GM19035 (cell line): ENCODE measurements at regions not wholly inside any gene's neighbourhood (a gene's known extent, or its start where the extent isn't known, plus 50 kb on each side); places are given as distances from the start of the nearest gene placed in this dataset.
"Not testable (repeated sequence)": the region's sequence is repeated elsewhere in the genome, so short reads cannot be mapped to it uniquely, and the experiment has no call there.

Experiments used
- ATAC-seq: cut with Tn5 transposase; IDR thresholded peaks from one replicate; pipeline ENCODE4 v1.9.1; 2021; ENCODE audit not compliant: unreplicated experiment

DNA sequence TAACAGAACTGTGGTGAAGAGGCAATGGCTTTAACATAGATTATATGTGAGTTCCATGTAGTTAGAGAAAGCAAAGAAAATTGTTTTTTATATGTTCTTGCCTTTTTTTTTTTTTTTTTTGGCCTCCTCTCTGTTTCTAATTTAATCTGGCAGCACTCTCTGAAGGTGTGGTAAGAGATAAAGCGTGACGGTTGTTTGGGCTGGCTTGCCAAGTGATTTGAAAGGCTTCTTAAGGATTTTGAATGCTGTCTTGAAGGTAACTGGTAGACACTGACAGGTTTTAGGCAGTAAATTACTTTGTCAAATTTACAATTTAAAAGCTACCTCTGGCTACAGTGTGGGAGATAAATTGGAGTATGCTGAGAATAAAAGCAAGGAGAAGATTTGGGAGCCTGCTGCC lies 269.3 kb upstream of the HS3ST1 start:
- no peak for ATAC-seq

DNA sequence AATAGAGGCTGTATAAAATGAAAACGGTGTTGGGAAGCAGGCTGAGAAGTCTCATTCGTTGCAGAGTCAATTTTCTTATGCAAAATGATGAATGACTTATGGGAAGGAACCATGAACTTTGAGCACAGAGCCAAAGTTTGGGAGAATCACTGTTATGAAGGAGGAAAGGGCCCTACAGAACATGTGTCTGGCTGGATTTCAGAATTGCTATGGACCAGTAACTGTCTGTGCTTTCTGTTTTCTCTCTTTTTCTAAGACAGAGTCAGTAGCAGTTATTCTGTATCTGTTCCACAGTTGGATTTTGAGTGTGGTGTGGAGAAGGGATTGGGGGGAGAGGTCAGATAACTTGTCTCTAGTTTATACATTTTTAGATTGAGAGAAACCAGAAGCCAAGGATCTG lies 265.0 kb upstream of the HS3ST1 start:
- ATAC-seq, result no peak

GRCh38 chr4:11691236-11691635 lies 262.5 kb upstream of the HS3ST1 start:
- ATAC-seq, result no peak

GRCh38 chr4:11687727-11688126 lies 259.0 kb upstream of the HS3ST1 start:
- no peak for ATAC-seq

- no peak for ATAC-seq
Observed at GRCh38 chr4:11685481-11685880, 256.8 kb upstream of the HS3ST1 start.

- ATAC-seq, result no peak
Observed at GRCh38 chr4:11675051-11675800, 246.5 kb upstream of the HS3ST1 start.

GRCh38 chr4:11670304-11670703 lies 241.6 kb upstream of the HS3ST1 start:
- no peak for ATAC-seq

GRCh38 chr4:11669156-11669555 lies 240.5 kb upstream of the HS3ST1 start:
- ATAC-seq, result no peak

DNA sequence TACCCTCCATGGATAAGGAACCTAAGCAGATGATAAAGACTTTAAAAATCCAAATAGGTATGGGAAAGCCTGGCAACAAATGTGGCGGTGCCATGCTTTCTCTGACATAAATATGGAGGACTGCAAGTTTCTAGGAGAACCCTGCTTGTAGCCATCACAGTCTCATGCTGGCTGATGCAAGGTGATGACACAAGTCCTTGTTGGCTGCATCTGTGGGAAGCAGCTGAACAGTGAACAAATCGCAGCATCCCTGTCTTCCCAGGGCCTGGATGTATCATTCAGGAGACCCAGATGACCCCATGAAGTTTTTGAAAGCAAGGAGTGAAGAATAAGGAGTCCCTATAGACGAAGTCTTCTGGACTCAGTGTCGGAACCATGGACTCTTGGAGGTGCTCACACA lies 234.4 kb upstream of the HS3ST1 start:
- ATAC-seq, result no peak

DNA sequence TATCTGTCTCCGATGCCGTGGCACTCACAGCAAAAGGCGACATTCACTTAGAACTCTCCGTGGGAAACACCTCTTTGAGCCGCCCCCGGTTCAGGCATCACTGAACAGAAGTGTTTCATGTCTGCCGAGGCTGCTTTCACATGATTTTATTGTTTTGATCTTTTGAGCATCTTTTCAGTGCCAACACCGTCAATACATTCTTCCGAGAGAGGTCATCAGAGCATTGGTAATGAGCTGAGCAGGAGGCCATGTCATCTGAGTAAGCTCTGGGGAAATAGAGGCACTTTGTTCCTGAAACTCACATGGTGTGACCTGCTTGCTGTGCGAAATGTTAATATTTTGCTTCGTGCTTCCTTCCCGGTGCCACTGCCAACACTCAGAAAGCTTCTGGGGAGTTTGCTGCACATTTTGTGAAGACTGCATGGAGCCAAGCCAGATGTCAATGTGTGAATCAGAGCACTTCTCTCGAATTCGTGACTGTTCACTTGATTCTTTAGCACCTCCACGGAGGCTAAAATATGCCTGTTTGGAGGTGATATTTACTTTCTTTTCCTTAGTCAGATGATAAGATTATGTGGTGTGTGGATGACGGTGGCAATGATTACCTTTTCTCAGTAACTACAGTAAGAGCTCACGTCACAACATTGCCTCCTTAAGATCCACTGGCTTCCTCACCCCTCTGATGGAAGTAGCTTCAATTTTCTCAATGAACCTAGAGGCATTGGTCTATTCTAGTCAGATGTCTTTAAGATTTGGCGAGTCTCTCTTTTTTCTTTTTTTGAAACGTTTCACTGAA lies 222.3 kb upstream of the HS3ST1 start:
- no peak for ATAC-seq

DNA sequence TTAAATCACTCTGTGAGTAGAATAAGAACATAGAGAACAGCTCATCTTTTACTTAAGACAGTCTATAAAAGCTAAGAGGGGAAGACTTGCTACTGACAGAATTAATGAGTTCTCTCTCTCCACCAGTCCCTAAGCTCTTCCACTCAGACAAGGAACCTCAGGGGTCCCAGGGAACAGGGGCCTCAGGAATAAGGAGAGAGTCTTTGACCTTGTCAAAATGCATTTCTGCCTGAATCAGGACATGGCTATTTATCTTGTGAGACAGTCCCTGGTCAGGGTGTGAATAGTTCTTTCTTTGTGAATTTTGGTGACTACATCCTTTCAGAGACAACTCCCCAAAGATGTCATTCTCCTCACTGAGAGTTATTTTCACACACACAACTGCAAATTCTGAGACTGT lies 218.7 kb upstream of the HS3ST1 start:
- no peak for ATAC-seq

- ATAC-seq, result not testable (repeated sequence)
Observed at GRCh38 chr4:11643081-11643480, 214.4 kb upstream of the HS3ST1 start.

GRCh38 chr4:11640584-11640983 lies 211.9 kb upstream of the HS3ST1 start:
- no peak for ATAC-seq

DNA sequence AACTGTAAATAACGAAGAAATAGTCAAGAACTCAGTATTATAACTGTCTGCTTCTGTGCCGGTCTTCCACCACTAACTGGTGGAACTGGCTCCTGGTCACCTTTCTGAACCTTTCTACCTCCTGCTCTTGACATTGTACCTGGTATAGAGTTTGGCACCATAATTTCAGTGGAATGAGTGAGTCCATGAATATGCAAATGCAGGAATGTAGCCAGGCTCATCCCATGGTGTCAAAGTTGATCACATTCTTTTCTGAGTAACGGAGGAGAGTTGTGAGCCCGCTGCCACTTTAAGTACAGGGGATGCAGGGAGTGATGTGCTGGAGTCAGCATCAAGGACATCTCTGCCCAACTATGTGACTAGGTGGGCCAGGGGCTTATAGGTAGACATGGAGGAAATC lies 207.9 kb upstream of the HS3ST1 start:
- ATAC-seq, result no peak

DNA sequence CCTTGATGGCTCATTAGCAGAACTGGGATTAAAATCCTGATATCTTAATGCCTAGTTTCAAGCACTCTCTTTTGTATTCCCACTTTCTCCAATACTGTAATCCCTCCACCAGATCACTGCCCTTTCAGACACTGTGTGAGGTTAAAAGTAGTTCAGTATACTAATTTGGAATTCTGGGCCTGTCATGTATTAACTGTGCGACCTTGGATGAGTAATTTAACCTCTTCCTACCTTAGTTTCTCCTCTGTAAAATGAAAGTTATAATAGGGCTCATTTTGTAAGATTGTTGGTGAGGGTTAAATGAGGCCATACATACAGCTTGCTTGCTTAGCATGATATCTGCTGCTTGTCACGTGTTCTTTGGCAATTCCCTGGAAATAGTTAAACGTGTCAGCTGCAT lies 207.3 kb upstream of the HS3ST1 start:
- no peak for ATAC-seq

GRCh38 chr4:11635342-11635741 lies 206.6 kb upstream of the HS3ST1 start:
- ATAC-seq, result no peak

DNA sequence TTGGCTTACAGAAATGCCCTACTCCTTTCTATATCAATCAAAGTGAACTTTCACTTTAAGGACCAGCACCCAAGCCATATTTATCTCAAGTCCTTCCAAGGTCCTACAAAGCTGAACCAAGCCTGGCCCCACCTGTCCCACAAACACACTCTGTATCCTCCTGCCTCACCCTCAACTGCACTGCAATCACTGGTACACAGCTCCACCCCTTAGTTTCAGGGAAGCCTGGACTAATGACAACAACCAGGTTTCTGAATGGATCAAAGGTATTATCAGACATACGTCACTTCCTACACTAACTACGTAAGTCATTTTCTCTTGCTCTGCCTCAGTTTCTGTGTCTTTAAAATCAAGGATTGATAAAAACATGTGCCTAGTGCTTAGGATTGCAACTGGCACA lies 205.6 kb upstream of the HS3ST1 start:
- ATAC-seq, result no peak

DNA sequence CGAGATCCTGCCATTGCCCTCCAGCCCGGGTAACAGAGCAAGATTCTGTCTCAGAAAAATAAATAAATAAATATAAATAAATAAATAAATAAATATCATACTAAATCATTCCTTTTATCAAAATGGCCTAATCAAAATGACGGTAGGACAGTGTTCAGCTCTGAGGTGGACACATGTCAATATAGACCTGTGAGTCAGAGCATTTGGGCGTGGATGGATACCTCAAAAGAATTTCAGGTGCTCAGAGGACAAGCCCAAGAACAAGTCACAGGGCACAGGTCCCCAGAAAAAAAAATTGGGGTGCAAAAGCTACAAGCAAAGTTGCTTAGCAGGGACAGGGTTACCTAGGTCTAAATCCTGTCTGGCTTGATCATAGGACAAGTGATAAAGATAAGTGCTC lies 204.7 kb upstream of the HS3ST1 start:
- no peak for ATAC-seq

DNA sequence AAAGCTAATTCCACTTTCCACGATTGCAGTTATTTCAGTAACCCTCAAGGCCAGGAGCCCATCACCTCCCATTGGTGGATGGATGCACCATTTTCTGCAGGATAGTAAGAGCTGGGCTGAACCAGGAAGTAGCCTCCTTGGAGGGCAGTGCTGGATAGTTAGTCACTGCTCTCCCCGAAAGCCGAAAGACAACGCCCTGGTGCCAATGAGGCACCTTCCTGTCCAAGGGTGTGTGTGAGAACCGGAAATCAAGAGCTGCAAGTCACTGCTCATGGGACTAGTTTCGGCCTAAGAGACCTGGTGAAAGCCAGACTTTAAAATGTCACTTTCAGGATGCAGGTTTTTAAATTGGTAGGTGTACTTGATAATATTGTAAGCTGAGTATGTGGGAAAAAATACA lies 203.8 kb upstream of the HS3ST1 start:
- no peak for ATAC-seq

- no peak for ATAC-seq
Observed at GRCh38 chr4:11632025-11632424, 203.3 kb upstream of the HS3ST1 start.

GRCh38 chr4:11631416-11631815 lies 202.7 kb upstream of the HS3ST1 start:
- ATAC-seq, result no peak

- ATAC-seq, result no peak
Observed at GRCh38 chr4:11628093-11628725, 199.5 kb upstream of the HS3ST1 start.
